C4-2B (cell line): ENCODE measurements at regions not wholly inside any gene's neighbourhood (a gene's known extent, or its start where the extent isn't known, plus 50 kb on each side); places are given as distances from the start of the nearest gene placed in this dataset.

ENCODE experiments used
- H3K27ac ChIP-seq: fragments of 450-650 bp; 2 replicates; pipeline ENCODE4 v1.5.1; 2017
- ZFX ChIP-seq: fragments of 450-650 bp; IDR thresholded peaks from 2 replicates; pipeline ENCODE4 v1.6.1; 2017
- TF ChIP-seq, protein P1 (sequence below): fragments of 450-650 bp; conservative IDR thresholded peaks from 2 replicates; pipeline ENCODE4 v1.5.1; 2017; ENCODE audit warnings: mild to moderate bottlenecking

DNA sequence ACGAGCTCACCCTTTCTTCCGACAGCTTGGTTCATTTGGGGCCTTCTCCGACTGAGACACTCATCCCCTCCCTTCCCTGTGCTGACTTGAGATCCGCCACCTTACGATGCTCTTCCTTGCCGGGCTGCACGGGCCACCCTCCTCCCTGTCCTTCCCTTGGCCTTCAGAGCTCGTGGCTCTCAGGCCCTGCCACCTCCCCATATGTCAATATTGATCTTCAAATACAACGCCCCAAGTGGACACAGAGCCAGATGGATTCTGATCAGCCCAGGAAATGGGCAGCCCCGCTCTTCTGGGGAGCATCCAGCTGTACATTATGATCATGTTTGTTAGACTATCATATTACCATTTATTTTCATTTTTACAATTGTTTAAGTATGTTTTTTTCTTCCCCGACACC lies 812.8 kb downstream of the TBC1D22A start:
- no peak overlapping the region; the same call in 1 of the 2 replicates for H3K27ac ChIP-seq
- TF ChIP-seq, protein P1, sequence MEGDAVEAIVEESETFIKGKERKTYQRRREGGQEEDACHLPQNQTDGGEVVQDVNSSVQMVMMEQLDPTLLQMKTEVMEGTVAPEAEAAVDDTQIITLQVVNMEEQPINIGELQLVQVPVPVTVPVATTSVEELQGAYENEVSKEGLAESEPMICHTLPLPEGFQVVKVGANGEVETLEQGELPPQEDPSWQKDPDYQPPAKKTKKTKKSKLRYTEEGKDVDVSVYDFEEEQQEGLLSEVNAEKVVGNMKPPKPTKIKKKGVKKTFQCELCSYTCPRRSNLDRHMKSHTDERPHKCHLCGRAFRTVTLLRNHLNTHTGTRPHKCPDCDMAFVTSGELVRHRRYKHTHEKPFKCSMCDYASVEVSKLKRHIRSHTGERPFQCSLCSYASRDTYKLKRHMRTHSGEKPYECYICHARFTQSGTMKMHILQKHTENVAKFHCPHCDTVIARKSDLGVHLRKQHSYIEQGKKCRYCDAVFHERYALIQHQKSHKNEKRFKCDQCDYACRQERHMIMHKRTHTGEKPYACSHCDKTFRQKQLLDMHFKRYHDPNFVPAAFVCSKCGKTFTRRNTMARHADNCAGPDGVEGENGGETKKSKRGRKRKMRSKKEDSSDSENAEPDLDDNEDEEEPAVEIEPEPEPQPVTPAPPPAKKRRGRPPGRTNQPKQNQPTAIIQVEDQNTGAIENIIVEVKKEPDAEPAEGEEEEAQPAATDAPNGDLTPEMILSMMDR, result no peak
- TF ChIP-seq ZFX, result no peak

DNA sequence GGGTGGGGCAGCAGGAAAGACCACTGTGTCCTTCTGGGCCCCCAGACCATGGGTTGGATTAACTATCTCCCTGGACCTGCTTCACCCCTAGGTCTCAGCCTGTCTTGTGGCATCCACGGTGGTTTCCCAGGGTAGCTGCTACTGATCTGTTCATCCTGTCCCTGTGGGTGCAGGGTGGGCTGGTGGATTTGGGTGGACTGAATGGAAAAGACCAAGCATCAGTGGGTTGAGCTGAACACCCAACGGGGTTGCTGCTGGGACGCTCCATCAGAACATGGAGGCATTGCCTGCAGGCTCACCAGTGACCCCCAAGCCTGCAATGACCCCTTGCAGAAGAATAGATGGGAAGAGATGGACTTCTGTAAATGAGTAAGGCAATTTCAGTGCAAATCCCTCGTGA lies 812.1 kb downstream of the TBC1D22A start:
- H3K27ac ChIP-seq, result peak overlapping the region; percentile 15; the same call in 1 of the 2 replicates
- TF ChIP-seq, protein P1, result no peak
- TF ChIP-seq ZFX, result no peak

DNA sequence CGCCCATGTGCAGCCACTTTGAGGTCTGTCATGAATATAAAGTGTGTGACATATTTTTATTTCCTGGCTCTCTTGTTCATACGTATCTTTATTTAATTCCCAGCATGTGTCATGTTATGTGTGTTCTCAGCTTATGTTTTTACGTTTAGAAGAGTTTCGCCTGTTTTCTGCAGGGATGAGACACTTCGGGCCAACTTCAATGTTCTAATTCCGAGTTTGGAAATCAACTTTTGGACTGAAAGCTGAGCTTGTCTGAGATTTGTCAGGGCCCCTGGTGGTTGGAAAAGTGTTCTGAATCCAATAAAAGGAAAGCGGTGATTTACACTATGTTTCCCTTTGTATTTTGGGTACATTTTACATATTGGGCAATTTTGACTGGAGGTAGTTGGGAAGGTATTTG lies 810.7 kb downstream of the TBC1D22A start:
- no peak overlapping the region for H3K27ac ChIP-seq
- TF ChIP-seq ZFX, result no peak
- TF ChIP-seq, protein P1, result no peak

DNA sequence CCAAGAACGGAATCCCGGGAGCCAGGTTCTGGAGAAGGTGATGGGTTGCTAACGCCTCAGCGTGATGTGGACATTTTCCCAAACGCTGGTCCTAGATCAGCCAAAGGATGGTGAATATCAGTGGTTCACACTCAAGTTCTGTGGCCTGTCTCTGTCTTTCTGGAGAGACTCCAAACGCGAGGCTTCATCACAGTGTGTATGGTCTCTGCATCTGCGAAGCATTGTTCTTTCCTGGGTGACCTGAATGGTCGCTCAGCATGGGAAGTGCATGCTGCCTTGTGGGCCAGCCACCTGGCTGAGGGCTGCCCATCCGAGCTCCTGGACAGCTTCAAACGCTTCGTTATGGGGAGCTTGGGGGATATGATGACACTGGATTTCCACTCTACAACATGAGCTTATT lies 810.0 kb downstream of the TBC1D22A start:
- H3K27ac ChIP-seq, result no peak overlapping the region
- TF ChIP-seq, protein P1, result no peak
- TF ChIP-seq ZFX, result no peak

DNA sequence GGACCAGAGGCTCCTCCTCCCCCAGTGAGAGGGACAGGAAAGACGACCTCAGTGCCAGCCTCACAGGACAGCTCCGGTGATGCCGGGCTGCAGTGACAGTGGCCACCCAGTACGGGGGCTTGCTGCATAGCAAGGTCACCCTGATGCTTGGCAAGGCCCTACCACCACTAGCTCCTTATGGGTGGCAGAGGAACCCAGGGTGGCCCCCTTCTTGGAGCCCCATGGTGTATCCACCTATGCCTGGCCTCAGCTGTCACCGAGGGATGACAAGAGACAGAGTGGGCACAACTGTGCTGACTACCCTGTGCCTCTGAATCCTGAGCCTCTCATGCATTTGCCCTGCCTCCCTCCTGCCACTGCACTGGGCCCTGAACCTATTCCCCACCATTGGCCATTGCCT lies 809.2 kb downstream of the TBC1D22A start:
- no peak overlapping the region for H3K27ac ChIP-seq
- TF ChIP-seq ZFX, result no peak
- TF ChIP-seq, protein P1, result no peak

DNA sequence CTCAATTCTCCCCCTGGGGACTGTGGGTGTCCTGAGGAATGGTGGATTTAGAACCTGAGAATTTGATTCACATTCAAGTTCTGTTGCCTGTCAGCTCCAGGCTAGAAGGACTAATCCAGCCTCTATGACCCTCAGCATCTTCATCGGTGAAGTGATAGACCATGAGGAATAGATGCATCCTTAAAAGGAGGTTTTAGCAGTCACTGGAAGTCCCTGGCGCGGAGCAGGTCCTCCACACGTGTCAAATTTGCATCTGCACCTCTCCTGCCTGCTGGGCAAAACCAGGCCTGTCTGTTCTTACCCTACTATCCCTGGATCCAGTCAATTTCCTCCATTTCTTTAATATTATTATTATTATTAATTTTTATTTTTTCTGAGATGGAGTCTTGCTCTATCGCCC lies 808.4 kb downstream of the TBC1D22A start:
- H3K27ac ChIP-seq, result no peak overlapping the region
- TF ChIP-seq, protein P1, result no peak
- TF ChIP-seq ZFX, result no peak

DNA sequence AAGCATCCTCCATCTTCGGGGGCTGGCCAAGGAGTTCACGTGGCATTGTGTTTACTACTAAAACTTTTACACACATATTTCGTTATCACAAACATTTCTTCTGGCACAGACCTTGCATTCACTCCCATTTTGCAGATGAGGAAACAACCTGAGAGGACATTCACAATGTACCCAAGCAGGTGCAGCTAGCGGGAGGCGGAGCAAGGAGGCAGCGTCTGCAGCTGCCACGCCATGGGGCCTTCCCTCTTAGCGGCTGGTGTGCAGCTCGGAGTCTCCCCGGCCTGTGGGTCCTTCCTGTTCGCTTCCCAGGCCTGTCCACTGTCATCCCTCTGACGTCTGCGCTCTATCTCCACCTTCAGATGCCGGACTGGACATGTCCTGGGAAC lies 807.8 kb downstream of the TBC1D22A start:
- no peak overlapping the region for H3K27ac ChIP-seq
- TF ChIP-seq ZFX, result no peak
- TF ChIP-seq, protein P1, result no peak
